ENCODE measurements at regions not wholly inside any gene's neighbourhood (a gene's known extent, or its start where the extent isn't known, plus 50 kb on each side); places are given as distances from the start of the nearest gene placed in this dataset.
"Not testable (repeated sequence)": the region's sequence is repeated elsewhere in the genome, so short reads cannot be mapped to it uniquely, and the experiment has no call there.

DNA sequence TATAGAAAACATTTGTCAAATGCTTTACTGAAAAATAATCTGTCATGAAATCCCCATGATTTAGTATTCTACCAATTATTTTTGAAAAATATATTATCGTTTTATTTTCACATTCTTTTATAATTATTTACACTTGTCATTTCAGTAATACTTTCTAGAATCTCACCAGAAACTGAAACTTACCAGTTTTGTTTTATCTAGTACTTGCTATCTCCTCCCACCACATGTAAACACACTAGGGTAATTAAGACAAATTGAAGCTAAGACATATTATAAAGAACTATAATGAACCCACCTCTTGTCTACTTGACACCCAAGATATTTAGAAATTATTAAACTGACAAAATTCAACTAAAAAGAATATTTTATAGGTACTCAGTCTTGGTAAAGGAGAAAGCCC, 51.5 kb upstream of the GRM3 start:
- no peak for DNase-seq

DNA sequence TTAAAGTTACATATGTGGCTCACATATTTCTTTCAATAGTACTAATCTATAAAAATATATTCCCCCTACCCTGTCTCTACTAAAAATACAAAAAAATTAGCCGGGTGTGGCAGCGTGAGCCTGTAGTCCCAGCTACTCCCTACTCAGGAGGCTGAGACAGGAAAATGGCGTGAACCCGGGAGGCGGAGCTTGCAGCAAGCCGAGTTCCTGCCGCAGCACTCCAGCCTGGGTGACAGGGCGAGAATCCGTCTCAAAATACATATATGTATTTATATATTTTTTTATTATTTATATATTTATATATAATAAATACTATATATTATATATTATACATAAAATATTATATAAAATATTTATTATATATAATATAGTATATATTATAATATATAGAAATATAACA, 69.7 kb upstream of the GRM3 start:
- no peak for DNase-seq

DNA sequence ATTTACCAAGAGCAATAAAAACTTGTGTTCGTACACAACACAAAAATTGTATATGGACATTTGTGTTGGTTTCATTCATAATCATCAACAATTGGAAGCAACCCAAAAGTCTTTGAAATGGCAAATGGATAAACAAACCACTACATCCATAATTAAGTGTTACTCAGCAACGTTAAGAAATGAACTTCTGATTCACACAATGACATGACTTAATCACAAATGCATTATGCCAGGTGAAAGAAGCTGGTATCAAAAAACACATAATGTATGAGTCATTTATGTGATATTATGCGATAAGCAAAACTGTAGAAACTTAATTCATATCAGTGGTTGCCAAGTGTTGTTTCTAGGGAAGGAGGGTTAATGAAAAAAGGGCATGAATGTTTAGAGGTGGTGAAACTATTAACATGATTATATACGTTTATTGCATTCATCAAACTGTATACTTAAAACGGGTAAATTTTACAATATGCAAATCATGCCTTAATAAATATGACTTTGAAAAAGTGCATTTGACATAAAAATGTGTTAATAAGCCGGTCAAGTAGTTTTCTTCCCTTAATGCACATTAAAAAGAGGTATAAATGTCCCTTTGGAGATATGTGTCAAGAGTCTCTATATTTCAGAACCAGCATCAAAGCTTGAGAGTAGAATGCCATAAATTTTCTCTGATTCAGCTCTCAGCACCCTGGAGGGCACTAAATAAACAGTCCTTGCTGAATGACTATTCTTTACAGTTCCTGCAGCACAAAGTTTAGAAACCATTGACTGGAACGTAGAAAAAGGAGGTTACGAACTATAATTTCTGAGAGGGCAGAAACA, 84.8 kb upstream of the GRM3 start:
- DNase-seq, result no peak

DNA sequence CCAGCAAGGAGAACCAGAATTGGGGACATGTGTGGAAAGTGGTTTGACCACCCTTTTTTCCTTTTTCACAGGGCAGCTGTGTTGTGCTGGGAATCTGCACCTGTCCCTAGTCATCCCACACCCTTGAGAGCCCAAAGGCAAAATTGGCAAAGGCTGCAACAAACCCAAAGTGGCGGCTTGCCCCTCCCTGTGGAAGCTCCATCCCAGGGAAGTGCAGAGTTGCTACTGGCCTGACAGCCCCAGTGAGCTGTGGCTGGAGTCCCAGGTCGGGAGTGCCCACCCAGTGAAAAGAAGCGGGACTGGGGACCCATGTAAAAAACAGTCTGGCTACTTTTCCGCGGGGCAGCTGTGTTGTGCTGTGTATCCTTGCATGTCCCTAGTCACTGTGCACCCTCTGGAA, 109.1 kb upstream of the GRM3 start:
- no peak for DNase-seq

DNA sequence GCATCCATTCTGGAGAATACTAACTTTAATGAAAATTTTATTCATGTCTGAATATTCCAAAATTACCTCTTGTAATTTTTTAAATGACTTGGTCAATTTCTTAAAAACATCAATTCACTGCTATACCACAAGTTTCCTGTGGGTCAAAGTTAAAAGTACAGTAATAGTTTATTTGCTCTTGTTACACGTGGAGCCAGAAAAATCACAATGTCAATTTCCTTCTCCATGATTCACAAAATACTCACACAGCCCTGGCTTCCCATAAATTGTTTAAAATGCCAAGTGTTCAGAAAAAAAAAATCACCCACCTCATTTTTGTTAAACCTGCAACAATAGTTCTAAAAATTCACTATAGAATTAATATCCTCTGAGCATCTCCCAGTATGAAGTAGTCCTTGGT, 139.5 kb upstream of the GRM3 start:
- DNase-seq, result no peak

DNA sequence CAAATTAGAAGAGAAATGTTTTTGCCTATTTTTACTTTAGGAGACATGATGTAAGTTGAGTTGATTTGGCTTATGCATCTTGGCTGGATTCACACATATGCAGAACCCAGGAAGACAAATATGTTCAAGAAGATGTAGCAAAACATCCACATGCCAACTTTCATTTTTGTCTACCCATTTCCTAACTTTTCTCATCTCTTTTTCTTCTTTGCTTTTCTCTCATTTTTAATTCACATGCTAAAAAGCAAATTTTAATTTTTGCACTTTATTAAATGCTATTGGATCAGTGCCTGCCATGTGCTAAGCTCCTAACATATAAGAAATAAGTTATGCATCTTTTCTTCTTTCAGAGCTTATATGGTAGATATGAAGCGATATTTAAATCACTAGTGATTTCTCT, 143.7 kb upstream of the GRM3 start:
- DNase-seq, result no peak

DNA sequence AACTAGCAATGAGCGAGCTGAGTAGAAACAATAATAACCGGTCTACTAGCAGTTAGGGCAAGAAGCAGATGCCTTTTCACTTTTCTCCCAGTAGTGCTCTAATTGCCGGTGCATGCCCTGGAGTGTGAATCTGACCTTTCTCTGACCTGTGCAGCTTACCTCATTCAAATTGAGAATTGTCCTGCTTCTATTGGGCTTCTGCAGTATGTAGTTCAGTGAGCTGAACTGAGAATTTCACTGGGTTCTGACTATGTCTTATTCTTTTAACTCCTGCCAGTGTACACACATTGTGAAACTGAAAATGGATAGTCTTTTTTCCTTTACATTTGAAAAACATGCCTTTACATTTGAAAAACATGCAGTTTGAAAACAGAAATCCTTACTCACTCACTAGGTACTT, 157.9 kb upstream of the GRM3 start:
- DNase-seq, result no peak

DNA sequence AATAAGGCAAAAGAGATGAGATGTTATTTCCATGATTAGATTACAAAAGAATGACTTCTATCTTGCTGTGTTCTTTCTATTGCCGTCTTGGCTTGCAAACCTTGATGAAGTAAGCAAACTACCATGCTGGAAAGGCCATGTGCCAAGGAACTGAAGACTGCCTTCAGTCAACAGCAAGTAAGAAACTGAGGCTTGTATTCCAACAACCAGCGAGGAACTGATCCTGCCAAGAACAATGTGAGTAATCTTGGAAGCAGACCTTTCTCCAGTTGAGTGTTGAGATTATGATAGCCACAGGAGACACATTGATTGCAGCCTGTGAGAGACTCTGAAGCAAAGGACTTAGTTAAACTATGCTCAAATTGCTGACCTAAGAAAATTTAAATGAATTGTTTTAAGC, 164.6 kb upstream of the GRM3 start:
- no peak for DNase-seq

DNA sequence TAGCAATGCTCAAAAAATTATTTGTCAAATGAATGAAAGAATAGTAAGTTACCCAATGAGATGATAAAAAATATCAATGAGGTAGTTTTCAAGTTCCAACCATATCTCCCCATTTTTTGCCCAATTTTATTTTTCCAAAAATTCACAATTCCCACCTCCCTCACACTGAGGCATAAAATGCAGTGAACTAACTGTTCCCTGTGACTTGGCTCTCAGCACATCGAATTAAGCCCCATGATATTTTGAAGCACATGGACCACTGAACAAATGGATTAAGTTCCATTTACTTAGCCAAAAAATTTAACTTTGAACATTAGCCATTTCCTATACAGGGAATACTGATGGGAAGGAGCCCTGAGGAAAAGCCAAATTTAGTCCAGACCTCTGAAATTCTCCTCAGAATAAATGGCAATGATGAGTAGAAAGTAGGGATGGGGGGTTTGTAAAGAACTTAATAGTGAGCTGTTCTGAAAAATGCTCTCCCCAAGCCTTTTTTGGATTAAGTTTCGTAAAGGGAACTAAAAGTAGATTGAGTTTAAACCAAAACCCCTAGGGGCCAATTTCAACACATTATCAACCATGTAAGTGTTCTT, 166.3 kb upstream of the GRM3 start:
- DNase-seq, result no peak

DNA sequence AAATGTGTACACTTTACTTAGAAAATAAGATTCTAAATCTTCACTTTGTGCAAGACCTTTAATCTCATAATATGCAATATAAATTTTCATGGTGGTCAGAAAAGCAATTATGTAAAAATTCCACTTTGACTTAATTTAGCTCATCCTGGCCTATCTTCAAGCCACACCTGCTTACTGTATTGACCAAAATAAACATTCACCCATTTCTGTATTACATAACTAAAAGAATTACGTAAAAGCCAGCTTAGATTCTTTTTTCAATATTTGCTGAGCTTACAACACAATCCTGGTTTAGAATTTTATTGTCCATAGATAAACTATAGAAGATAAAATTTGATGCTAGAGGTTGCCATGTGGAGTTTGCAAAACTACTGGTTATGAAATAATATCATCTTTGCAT, 172.9 kb upstream of the GRM3 start:
- DNase-seq, result no peak

DNA sequence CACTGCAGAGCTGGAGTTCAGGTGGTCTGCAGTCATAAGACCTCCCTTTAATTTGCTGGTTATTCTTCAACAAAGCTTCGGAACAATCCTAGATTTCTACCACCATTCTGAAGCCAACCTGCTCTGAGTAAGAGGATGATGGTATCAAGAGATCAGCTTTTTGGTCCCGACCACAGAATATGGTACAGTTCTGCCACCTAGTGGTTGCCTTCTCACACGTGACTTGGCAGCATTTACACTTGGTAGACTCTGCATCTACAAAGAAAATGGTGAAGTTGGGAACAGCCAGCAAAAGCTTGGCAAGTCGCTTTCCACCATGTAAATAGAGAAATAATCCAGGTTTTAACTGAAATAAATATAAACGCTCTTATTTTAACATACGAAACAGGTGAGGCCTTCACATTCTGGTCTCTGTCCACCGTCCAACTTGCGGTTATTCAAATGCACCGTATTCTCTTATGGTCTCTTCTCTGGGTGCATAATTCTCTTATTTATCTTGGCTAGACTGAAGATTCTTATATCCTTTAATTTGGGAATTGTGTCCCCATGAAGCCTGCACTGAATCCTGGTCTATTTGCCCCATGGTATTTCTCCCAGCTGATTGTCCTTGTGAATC, 173.9 kb upstream of the GRM3 start:
- DNase-seq, result peak; percentile 64

DNA sequence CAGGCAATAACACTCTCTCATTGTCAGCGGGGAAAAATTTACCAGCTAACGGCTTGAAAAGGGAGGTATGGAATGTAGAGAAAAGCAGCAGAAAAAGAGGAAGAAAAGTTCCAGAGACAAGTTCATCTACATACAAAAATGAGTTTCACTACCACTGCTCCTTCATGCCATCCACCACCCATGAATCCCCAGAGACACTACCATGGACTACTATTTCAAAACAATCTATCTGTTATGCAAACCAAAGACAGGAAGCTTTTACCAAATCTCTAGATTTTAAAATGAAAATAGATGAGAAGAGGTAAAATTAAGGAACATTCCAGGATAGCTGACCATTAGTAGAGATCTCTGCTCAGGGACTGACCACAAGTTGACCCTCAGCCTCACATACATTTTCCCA, 189.0 kb upstream of the GRM3 start:
- no peak for DNase-seq

DNA sequence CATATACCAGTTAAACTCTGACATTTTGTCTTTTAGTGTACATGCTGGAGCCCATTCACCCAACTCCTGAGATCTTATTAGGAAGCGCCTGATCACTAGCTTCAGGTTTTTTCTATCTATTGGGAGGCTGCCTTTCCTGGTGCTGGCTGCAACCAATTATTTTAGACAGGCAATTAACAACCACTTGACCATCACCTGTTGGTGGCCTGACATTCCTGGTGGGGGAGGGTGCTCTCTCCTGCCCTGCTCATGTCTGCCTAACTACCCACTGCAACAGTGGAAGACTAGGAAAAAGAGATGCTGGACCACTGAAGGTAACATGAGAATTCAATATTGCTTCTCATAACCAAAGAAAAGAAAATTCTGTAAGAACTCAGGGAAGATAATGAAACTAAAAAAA, 190.3 kb upstream of the GRM3 start:
- DNase-seq, result no peak

DNA sequence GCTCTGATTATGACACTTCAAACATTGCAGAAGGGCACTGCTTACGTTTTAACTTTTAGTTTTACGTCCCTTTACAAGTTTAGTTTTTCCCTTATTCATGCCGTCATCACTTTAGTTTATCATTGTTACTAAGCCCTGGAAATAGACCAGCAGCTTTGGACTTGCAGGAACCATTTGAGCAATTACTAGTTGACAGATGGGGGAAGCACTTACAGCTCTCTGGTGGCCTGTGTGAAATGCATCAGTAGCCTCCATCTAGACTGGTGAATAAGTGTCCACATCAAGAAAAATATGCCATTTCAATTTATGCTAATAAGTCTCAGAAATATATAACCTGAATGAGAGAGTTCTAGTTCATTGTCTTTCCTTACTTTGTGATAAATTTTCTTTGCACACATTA, 194.9 kb upstream of the GRM3 start:
- DNase-seq, result no peak

DNA sequence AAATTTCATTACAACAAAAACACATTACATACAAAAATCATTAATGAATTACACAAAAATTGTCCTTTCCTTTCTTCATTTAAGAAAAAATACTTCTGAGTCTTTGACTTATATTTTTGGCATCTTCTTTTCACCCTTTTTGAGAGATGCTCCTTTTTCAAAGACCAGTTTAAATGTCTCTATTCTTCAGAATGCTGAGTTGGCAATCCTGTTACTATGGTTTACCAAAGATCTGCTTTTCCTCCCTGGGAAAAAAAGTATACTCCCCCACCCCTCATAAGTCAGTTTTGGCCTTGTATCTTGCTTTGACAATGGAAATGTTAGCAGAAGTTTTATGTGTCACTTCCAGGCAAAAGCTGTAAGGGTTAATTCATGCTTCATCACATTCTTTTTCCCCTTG, 198.4 kb upstream of the GRM3 start:
- no peak for DNase-seq

DNA sequence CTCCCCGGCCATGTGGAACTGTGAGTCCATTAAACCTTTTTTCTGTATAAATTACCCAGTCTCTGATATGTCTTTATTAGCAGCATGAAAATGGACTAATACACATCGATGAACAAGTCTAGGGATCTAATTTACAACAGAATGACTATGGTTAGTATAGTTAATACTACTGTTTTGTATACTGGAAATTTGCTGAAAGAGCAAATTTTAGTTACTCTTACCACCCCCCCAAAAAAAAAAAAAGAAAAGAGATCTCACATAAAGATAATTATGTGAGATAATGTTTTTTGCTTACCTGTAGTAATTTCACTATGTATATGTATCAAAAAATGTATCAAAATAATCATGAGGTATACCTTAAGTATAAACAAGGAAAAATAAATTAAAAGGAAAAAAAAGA, 199.5 kb upstream of the GRM3 start:
- no peak for DNase-seq

DNA sequence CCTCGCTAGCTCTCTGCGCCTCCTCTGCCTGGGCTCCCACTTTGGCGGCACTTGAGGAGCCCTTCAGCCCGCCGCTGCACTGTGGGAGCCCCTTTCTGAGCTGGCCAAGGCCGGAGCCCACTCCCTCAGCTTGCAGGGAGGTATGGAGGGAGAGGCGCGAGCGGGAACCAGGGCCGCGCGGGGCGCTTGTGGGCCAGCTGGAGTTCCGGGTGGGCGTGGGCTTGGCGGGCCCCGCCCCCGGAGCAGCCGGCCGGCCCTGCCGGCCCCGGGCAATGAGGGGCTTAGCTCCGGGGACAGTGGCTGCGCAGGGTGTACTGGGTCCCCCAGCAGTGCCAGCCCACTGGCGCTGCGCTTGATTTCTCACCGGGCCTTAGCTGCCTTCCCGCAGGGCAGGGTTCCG, 203.3 kb upstream of the GRM3 start:
- not testable (repeated sequence) for DNase-seq

DNA sequence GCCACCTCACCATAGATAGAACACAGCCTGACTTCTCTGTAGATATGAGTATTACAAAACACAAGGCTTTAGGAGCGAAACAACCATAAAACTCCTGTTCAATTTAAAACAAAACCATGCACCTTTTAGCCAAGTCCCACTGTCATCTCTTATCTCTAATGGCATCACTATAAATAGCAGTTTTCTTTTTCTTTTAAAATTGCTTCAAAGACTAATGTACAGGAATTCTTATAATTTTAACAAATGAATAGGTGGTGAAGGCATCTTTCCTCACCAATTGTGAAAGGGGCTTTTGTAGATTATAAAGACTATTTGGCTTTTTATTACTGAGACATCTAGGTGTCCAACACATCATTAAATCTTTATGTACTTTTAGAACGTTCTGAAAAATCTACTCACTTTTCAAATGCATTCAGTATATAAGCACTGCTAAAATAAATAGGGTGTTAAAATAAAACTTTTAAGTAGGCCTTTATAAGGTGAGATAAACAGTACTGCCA, 205.7 kb upstream of the GRM3 start:
- DNase-seq, result no peak

DNA sequence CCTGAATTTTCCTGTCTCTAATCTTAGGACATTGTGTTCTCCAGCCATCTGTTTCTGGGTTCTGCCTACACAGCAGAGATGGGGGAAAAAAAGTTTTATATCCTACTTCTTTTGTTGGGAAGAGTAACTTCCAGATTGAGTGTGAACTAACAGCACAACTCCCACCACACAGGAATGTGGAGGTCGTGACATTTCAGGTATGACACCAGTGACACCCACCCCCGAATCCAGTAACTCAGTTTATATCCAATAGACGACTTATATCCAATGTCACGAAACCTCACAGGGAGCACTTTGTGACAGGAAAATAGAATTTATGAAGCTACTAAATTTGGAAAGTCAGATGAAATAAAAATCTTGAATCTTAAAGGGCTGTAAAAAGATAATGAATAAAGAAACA, 211.9 kb upstream of the GRM3 start:
- no peak for DNase-seq

DNA sequence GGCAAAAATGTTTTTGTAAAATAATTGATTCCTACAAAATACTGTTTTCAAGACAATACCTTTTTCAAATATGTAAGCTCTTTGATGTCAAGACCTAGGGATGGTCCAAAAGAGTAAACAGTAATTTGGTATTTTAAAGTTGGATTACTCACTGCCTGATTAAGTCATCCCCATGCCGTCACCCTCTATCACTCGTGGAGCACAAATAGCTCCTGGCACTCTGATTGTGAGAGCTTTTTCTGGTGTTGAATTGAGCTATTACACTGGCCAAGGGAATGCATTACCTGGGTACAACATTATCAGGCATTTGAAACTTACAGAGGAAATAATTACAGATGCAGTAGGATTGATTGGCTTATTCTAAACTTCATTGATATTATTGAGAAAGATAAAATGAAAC, 231.9 kb upstream of the GRM3 start:
- no peak for DNase-seq

DNA sequence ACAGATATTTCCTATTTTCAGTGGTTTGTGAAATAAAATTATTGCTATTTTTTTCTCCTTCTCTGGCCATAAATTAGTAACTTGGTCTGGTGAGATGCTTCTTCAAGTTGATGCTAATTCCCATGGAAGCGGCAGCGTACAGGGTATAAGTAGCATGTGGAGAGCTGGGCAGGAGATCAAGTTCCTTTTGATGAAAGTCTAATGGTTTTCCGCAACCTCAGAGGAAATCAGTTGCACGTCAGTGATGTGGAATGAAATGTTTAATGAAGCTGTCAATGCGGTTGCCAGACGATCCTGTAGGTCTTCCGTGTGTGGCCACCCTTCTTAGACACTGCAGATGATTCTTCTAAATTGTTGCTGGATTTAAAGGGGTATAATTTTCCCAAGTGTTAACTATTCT, 236.4 kb upstream of the GRM3 start:
- DNase-seq, result peak; percentile 7

DNA sequence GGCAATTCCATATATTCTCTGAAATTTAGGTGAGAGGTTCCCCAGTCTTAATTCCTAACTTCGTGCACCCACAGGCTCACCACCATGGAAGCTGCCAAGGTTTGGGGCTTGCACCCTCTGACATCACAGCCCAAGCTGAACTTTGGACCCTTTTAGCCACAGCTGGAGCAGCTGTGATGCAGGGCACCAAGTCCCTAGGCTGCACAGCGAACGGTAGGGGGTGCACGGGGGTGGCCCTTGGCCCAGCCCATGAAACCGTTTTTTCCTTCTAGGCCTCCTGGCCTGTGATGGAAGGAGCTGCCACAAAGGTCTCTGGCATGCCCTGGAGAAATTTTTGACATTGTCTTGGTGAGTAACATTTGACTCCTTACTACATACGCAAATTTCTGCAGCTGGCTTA, 251.9 kb upstream of the GRM3 start:
- no peak for DNase-seq

DNA sequence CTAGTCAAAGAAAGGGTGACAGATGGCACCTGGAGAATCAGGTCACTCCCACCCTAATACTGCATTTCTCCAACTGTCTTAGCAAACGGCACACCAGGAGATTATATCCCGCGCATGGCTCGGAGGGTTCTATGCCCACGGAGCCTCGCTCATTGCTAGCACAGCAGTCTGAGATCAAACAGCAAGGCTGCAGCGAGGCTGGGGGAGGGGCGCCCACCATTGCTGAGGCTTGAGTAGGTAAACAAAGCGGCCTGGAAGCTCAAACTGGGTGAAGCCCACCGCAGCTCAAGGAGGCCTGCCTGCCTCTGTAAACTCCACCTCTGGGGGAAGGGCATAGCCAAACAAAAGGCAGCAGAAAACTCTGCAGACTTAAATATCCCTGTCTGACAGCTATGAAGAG, 268.1 kb upstream of the GRM3 start:
- not testable (repeated sequence) for DNase-seq

DNA sequence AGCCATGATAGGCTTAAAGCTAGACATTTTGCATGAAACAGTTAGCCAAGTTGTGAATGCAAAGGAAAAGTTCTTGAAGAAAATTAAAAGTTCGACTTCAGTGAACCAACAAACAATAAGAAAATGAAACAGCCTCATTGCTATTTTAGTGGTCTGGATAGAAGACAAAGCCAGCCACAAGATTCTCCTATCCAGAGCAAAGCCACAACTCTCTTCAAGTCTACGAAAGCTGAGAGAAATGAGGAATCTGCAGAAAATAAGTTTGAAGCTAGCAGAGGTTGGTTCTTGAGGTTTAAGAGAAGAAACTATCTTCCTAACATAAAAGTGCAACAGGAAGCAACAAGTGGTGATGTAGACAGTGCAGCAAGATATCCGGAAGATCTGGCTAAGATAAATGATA, 271.4 kb upstream of the GRM3 start:
- no peak for DNase-seq

DNA sequence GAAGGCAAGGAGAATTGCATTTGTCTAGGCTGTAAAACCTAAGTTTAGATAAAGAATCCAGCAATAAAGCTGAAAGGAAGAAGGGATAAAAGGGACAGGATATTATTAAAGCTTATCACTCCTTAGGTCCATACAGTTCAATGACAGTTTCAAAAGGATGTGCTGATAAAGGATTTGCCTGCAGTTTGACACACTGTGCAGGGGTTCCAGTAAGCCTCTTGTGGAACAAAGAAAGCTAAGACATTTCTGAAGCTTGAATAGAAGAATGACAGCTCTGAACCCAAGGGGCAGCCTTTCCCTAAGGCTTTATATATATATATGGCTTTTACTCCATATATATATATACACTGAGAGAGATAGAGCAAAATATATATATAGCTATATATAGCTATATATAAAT, 276.8 kb upstream of the GRM3 start:
- DNase-seq, result no peak
